Tibial nerve (tissue), 3 donors: ENCODE measurements at regions not wholly inside any gene's neighbourhood (a gene's known extent, or its start where the extent isn't known, plus 50 kb on each side); places are given as distances from the start of the nearest gene placed in this dataset.

Experiments used
- CTCF ChIP-seq, 5 experiments: fragments of 200-600 bp in 3 of 5; fragments of 450-650 bp in 2 of 5; sonication (generic) in 3 of 5; IDR thresholded peaks; one replicate each; pipeline ENCODE4 v1.5.1; 2016 to 2019; ENCODE audit warnings: antibody characterized with exemption in 5 of 5, mild to moderate bottlenecking in 3 of 5, moderate library complexity in 2 of 5
- POLR2A ChIP-seq, 2 donors: fragments of 450-650 bp; IDR thresholded peaks; one replicate each; pipeline ENCODE4 v1.6.1; 2017; ENCODE audit warnings: antibody characterized with exemption in 2 of 2, mild to moderate bottlenecking in 2 of 2, moderate library complexity in 2 of 2

- no peak for TF ChIP-seq CTCF (IDR thresholded peaks at IDR 0.05)
- TF ChIP-seq POLR2A (IDR thresholded peaks at IDR 0.05), result no peak
Observed at GRCh38 chr2:121826036-121826435, 70.6 kb downstream of the TSN start.
